Liver (tissue), 8 donors: ENCODE measurements at regions not wholly inside any gene's neighbourhood (a gene's known extent, or its start where the extent isn't known, plus 50 kb on each side); places are given as distances from the start of the nearest gene placed in this dataset.

Experiments used
- DNase-seq: peaks from one replicate; pipeline ENCODE4 v3.0.0-alpha.2; 2017; ENCODE audit warnings: low spot score
- H3K27ac ChIP-seq, 2 donors: one replicate each; pipeline ENCODE4 v1.7.0; 2013; ENCODE audit warnings: inconsistent platforms in 2 of 2, low read length in 2 of 2, control low read depth in 1 of 2, low read depth in 1 of 2, mild to moderate bottlenecking in 1 of 2
- H3K27me3 ChIP-seq, 4 donors: one replicate each; pipeline versions ENCODE4 v1.6.1 to v1.7.0; 2013; ENCODE audit warnings: low read length in 3 of 4, inconsistent platforms in 1 of 4, mild to moderate bottlenecking in 1 of 4, moderate library complexity in 1 of 4; ENCODE audit not compliant: control insufficient read depth in 4 of 4, insufficient read depth in 4 of 4
- H3K36me3 ChIP-seq, 4 donors: one replicate each; pipeline versions ENCODE4 v1.6.1 to v1.7.0; 2013; ENCODE audit warnings: low read length in 3 of 4, mild to moderate bottlenecking in 3 of 4, low read depth in 1 of 4, moderate library complexity in 1 of 4; ENCODE audit not compliant: control insufficient read depth in 4 of 4, insufficient read depth in 3 of 4
- H3K4me1 ChIP-seq, 4 donors: one replicate each; pipeline versions ENCODE4 v1.6.1 to v1.7.0; 2013; ENCODE audit warnings: low read length in 3 of 4, mild to moderate bottlenecking in 3 of 4, moderate library complexity in 1 of 4; ENCODE audit not compliant: control insufficient read depth in 4 of 4, insufficient read depth in 4 of 4
- H3K4me3 ChIP-seq, 3 donors: one replicate each; pipeline versions ENCODE4 v1.6.1 to v1.7.0; 2013; ENCODE audit warnings: low read length in 3 of 3, control low read depth in 1 of 3, low read depth in 1 of 3, mild to moderate bottlenecking in 1 of 3
- H3K9ac ChIP-seq, 2 donors: one replicate each; pipeline ENCODE4 v1.7.0; 2013; ENCODE audit warnings: low read length in 2 of 2, mild to moderate bottlenecking in 2 of 2, moderate library complexity in 2 of 2, control low read depth in 1 of 2, low read depth in 1 of 2
- H3K9me3 ChIP-seq, 4 donors: one replicate each; pipeline versions ENCODE4 v1.6.1 to v1.7.0; 2013; ENCODE audit warnings: low read length in 3 of 4; ENCODE audit not compliant: control insufficient read depth in 4 of 4
- ATF3 ChIP-seq: IDR thresholded peaks from 2 replicates; pipeline ENCODE4 v1.6.1; 2016; ENCODE audit warnings: antibody characterized with exemption
- EGR1 ChIP-seq, 2 donors: IDR thresholded peaks; 2 replicates each; pipeline ENCODE4 v1.6.1; 2016 to 2018; ENCODE audit warnings: antibody characterized with exemption in 2 of 2, low read depth in 2 of 2
- FOXA1 ChIP-seq: IDR thresholded peaks from 2 replicates; pipeline ENCODE4 v1.6.1; 2016; ENCODE audit warnings: antibody characterized with exemption
- FOXA2 ChIP-seq: IDR thresholded peaks from 2 replicates; pipeline ENCODE4 v1.6.1; 2016; ENCODE audit warnings: antibody characterized with exemption
- GABPA ChIP-seq, 2 donors: IDR thresholded peaks in 1 of 2; conservative IDR thresholded peaks in 1 of 2; 2 replicates each; pipeline ENCODE4 v1.6.1; 2016; ENCODE audit warnings: antibody characterized with exemption in 2 of 2, mild to moderate bottlenecking in 1 of 2, moderate library complexity in 1 of 2
- HNF4A ChIP-seq, 2 donors: conservative IDR thresholded peaks; 2 replicates each; pipeline ENCODE4 v1.6.1; 2016; ENCODE audit warnings: antibody characterized with exemption in 2 of 2, mild to moderate bottlenecking in 2 of 2
- HNF4G ChIP-seq: IDR thresholded peaks from 2 replicates; pipeline ENCODE4 v1.6.1; 2016; ENCODE audit warnings: antibody characterized with exemption
- JUND ChIP-seq, 2 donors: IDR thresholded peaks; 2 replicates each; pipeline ENCODE4 v1.6.1; 2016; ENCODE audit warnings: antibody characterized with exemption in 2 of 2
- MAX ChIP-seq: IDR thresholded peaks from 2 replicates; pipeline ENCODE4 v1.6.1; 2016; ENCODE audit warnings: antibody characterized with exemption
- NR2F2 ChIP-seq: IDR thresholded peaks from 2 replicates; pipeline ENCODE4 v1.6.1; 2016; ENCODE audit warnings: antibody characterized with exemption
- RAD21 ChIP-seq, 2 donors: IDR thresholded peaks; 2 replicates each; pipeline ENCODE4 v1.6.1; 2016; ENCODE audit warnings: antibody characterized with exemption in 2 of 2, mild to moderate bottlenecking in 2 of 2
- REST ChIP-seq: IDR thresholded peaks from 2 replicates; pipeline ENCODE4 v1.6.1; 2016; ENCODE audit warnings: antibody characterized with exemption, mild to moderate bottlenecking
- RXRA ChIP-seq, 2 donors: IDR thresholded peaks; 2 replicates each; pipeline ENCODE4 v1.6.1; 2017 to 2018; ENCODE audit warnings: antibody characterized with exemption in 2 of 2, mild to moderate bottlenecking in 1 of 2
- SP1 ChIP-seq: IDR thresholded peaks from 2 replicates; pipeline ENCODE4 v1.6.1; 2018; ENCODE audit warnings: antibody characterized with exemption, mild to moderate bottlenecking
- TAF1 ChIP-seq: conservative IDR thresholded peaks from 2 replicates; pipeline ENCODE4 v1.6.1; 2016; ENCODE audit warnings: antibody characterized with exemption, mild to moderate bottlenecking
- YY1 ChIP-seq: IDR thresholded peaks from 2 replicates; pipeline ENCODE4 v1.6.1; 2016; ENCODE audit warnings: antibody characterized with exemption, mild to moderate bottlenecking
- WGBS: extraction: QIAGEN DNeasy Blood & Tissue Kit; methylation state at CpG from one replicate; pipeline ENCODE4 v1.1.7; 2013; 5-methylcytosine and 5-hydroxymethylcytosine counted together
- TF ChIP-seq, protein P1 (sequence below): fragments of 150-350 bp; IDR thresholded peaks from 2 replicates; pipeline ENCODE4 v1.5.1; 2017; ENCODE audit warnings: improper control_type of control experiment, low read depth, low read length; ENCODE audit not compliant: missing input control
- TF ChIP-seq, protein P2 (sequence below): IDR thresholded peaks from 2 replicates; pipeline ENCODE4 v1.6.1; 2016; ENCODE audit warnings: antibody characterized with exemption
- donor health status: healthy.
- donor health status: healthy.
- donor health status: healthy.
- donor health status: healthy.
- donor health status: healthy.

DNA sequence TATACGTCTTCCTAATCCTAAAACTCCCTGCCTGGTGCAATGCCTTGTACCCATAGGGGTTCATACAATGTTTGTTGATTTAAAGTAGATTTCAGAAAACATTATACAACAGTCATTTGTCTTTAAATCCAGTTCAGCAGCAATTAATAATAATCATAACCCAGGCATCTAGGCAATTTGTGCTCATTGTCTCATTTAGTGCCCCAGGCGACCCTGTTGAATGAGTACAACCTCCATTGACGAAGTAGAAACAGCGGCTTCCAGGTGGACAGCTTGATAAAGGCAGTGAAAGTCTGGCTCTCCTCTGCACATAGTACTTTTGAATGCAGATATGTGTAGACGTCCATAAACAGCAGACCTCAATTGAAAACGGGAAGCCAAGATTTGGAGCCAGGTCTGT, 82.9 kb upstream of the CPM start:
- no peaks in the 10 kb centered on the region for H3K9me3 ChIP-seq
- H3K36me3 ChIP-seq = no peaks in the 10 kb centered on the region
- no peak for DNase-seq
- no peak overlapping the region for H3K4me3 ChIP-seq
- 77% methylated on average over 6 of the region's 6 CpGs for WGBS
- H3K27me3 ChIP-seq = no peaks in the 10 kb centered on the region
- no peak for TF ChIP-seq TAF1
- TF ChIP-seq GABPA (IDR thresholded peaks at IDR 0.05 in 1 of 2, conservative IDR thresholded peaks at IDR 0.05 in 1 of 2) = no peak
- TF ChIP-seq RAD21 (IDR thresholded peaks at IDR 0.05) = no peak
- no peak for TF ChIP-seq FOXA2
- TF ChIP-seq HNF4G = no peak
- no peak for TF ChIP-seq REST
- no peak for TF ChIP-seq JUND (IDR thresholded peaks at IDR 0.05)
- TF ChIP-seq MAX = no peak
- no peak overlapping the region for H3K9ac ChIP-seq
- no peaks in the 10 kb centered on the region for H3K4me1 ChIP-seq
- H3K27ac ChIP-seq = no peak overlapping the region

- Histone ChIP-seq H3K4me1 (peaks cover 0 to 1% (median 0%) of the 10 kb centered on the region in 4 donors), H3K9ac (no peak overlapping the region), H3K27me3 (no peaks in the 10 kb centered on the region), H3K4me3 (no peak overlapping the region), H3K36me3 (no peaks in the 10 kb centered on the region), H3K27ac (no peak overlapping the region), H3K9me3 (no peaks in the 10 kb centered on the region)
- DNase-seq = no peak
- TF ChIP-seq REST (no peak), RAD21 (IDR thresholded peaks at IDR 0.05) (no peak), MAX (no peak), YY1 (no peak), NR2F2 (no peak), FOXA1 (no peak), FOXA2 (no peak), TAF1 (no peak), RXRA (IDR thresholded peaks at IDR 0.05) (no peak), EGR1 (IDR thresholded peaks at IDR 0.05; ENCODE audit: low read depth in 2 of 2) (no peak), GABPA (IDR thresholded peaks at IDR 0.05 in 1 of 2, conservative IDR thresholded peaks at IDR 0.05 in 1 of 2) (no peak), SP1 (no peak), JUND (IDR thresholded peaks at IDR 0.05) (no peak), HNF4A (conservative IDR thresholded peaks at IDR 0.05) (no peak), ATF3 (no peak), HNF4G (no peak)
- TF ChIP-seq, protein P1, sequence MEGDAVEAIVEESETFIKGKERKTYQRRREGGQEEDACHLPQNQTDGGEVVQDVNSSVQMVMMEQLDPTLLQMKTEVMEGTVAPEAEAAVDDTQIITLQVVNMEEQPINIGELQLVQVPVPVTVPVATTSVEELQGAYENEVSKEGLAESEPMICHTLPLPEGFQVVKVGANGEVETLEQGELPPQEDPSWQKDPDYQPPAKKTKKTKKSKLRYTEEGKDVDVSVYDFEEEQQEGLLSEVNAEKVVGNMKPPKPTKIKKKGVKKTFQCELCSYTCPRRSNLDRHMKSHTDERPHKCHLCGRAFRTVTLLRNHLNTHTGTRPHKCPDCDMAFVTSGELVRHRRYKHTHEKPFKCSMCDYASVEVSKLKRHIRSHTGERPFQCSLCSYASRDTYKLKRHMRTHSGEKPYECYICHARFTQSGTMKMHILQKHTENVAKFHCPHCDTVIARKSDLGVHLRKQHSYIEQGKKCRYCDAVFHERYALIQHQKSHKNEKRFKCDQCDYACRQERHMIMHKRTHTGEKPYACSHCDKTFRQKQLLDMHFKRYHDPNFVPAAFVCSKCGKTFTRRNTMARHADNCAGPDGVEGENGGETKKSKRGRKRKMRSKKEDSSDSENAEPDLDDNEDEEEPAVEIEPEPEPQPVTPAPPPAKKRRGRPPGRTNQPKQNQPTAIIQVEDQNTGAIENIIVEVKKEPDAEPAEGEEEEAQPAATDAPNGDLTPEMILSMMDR = no peak
- TF ChIP-seq, protein P2, sequence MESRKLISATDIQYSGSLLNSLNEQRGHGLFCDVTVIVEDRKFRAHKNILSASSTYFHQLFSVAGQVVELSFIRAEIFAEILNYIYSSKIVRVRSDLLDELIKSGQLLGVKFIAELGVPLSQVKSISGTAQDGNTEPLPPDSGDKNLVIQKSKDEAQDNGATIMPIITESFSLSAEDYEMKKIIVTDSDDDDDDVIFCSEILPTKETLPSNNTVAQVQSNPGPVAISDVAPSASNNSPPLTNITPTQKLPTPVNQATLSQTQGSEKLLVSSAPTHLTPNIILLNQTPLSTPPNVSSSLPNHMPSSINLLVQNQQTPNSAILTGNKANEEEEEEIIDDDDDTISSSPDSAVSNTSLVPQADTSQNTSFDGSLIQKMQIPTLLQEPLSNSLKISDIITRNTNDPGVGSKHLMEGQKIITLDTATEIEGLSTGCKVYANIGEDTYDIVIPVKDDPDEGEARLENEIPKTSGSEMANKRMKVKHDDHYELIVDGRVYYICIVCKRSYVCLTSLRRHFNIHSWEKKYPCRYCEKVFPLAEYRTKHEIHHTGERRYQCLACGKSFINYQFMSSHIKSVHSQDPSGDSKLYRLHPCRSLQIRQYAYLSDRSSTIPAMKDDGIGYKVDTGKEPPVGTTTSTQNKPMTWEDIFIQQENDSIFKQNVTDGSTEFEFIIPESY = no peak
Measured at GRCh38 chr12:69019082-69019481, 86.1 kb upstream of the CPM start.
